ENCODE measurements at regions not wholly inside any gene's neighbourhood (a gene's known extent, or its start where the extent isn't known, plus 50 kb on each side); places are given as distances from the start of the nearest gene placed in this dataset.

DNA sequence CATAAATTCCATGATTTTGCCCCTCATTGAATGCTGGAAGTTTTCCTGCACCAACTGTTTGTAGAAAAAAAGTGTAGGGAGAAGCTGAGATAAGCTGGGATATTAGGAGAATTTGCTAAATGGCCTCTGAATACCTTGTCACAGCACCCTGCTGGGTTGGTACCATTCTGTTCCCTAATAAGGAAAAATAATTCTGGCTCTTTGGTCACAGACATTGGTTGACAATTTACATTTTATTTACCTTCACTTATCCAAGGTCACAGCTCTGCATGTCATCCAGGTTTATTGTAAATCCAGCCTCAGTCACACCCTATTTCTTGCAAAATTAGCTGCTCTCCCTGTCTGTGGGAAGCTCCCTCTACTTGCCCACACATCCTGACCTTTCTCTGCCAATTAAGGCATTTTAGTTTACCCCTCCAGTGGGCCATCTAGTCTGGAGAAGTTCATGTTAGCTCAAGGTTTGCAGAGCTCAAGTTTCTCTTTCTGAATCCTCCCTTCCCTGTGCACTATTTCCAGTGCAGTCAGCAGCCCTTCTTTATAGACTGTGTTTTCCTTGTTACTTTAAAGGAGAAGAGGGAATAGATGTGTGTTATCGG is 115.4 kb upstream of the NTRK2 start:
- TF ChIP-seq, protein P1, sequence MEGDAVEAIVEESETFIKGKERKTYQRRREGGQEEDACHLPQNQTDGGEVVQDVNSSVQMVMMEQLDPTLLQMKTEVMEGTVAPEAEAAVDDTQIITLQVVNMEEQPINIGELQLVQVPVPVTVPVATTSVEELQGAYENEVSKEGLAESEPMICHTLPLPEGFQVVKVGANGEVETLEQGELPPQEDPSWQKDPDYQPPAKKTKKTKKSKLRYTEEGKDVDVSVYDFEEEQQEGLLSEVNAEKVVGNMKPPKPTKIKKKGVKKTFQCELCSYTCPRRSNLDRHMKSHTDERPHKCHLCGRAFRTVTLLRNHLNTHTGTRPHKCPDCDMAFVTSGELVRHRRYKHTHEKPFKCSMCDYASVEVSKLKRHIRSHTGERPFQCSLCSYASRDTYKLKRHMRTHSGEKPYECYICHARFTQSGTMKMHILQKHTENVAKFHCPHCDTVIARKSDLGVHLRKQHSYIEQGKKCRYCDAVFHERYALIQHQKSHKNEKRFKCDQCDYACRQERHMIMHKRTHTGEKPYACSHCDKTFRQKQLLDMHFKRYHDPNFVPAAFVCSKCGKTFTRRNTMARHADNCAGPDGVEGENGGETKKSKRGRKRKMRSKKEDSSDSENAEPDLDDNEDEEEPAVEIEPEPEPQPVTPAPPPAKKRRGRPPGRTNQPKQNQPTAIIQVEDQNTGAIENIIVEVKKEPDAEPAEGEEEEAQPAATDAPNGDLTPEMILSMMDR (IDR thresholded peaks at IDR 0.05): no peak
- TF ChIP-seq POLR2AphosphoS5 (IDR thresholded peaks at IDR 0.05; ENCODE audit: insufficient read depth in 1 of 2, low read depth in 1 of 2): no peak

Measured in vagina (tissue), 2 donors.